ENCODE measurements at regions not wholly inside any gene's neighbourhood (a gene's known extent, or its start where the extent isn't known, plus 50 kb on each side); places are given as distances from the start of the nearest gene placed in this dataset.
"Not testable (repeated sequence)": the region's sequence is repeated elsewhere in the genome, so short reads cannot be mapped to it uniquely, and the experiment has no call there.

- DNase-seq (ENCODE audit: low spot score): no peak
Observed at GRCh38 chr14:45976001-45976400, 675.6 kb downstream of the RPL10L start.

- DNase-seq (ENCODE audit: low spot score): no peak
Observed at GRCh38 chr14:45972416-45972815, 679.2 kb downstream of the RPL10L start.

- DNase-seq (ENCODE audit: low spot score): no peak
Observed at GRCh38 chr14:45970621-45971020, 681.0 kb downstream of the RPL10L start.

- no peak for DNase-seq (ENCODE audit: low spot score)
Observed at GRCh38 chr14:45968037-45968436, 683.5 kb downstream of the RPL10L start.

GRCh38 chr14:45949479-45949878, 696.5 kb upstream of the MIS18BP1 start:
- no peak for DNase-seq (ENCODE audit: low spot score)

- no peak for DNase-seq (ENCODE audit: low spot score)
Observed at GRCh38 chr14:45947830-45948229, 694.8 kb upstream of the MIS18BP1 start.

- DNase-seq (ENCODE audit: low spot score): no peak
Observed at GRCh38 chr14:45946251-45946650, 693.2 kb upstream of the MIS18BP1 start.

GRCh38 chr14:45940318-45940717, 687.3 kb upstream of the MIS18BP1 start:
- DNase-seq (ENCODE audit: low spot score): no peak

GRCh38 chr14:45939572-45939971, 686.6 kb upstream of the MIS18BP1 start:
- DNase-seq (ENCODE audit: low spot score): no peak

- DNase-seq (ENCODE audit: low spot score): not testable (repeated sequence)
Observed at GRCh38 chr14:45919995-45920394, 667.0 kb upstream of the MIS18BP1 start.

- no peak for DNase-seq (ENCODE audit: low spot score)
Observed at GRCh38 chr14:45916340-45916953, 663.4 kb upstream of the MIS18BP1 start.

GRCh38 chr14:45907782-45908181, 654.8 kb upstream of the MIS18BP1 start:
- no peak for DNase-seq (ENCODE audit: low spot score)

- DNase-seq (ENCODE audit: low spot score): no peak
Observed at GRCh38 chr14:45906257-45906656, 653.3 kb upstream of the MIS18BP1 start.

- no peak for DNase-seq (ENCODE audit: low spot score)
Observed at GRCh38 chr14:45905672-45906071, 652.7 kb upstream of the MIS18BP1 start.

- DNase-seq (ENCODE audit: low spot score): no peak
Observed at GRCh38 chr14:45904314-45904713, 651.3 kb upstream of the MIS18BP1 start.

- no peak for DNase-seq (ENCODE audit: low spot score)
Observed at GRCh38 chr14:45902241-45902640, 649.2 kb upstream of the MIS18BP1 start.

GRCh38 chr14:45897439-45897838, 644.4 kb upstream of the MIS18BP1 start:
- DNase-seq (ENCODE audit: low spot score): no peak

GRCh38 chr14:45893127-45893526, 640.1 kb upstream of the MIS18BP1 start:
- no peak for DNase-seq (ENCODE audit: low spot score)

- DNase-seq (ENCODE audit: low spot score): no peak
Observed at GRCh38 chr14:45891417-45892080, 638.5 kb upstream of the MIS18BP1 start.

GRCh38 chr14:45888766-45889285, 635.8 kb upstream of the MIS18BP1 start:
- not testable (repeated sequence) for DNase-seq (ENCODE audit: low spot score)

- DNase-seq (ENCODE audit: low spot score): no peak
Observed at GRCh38 chr14:45877981-45878380, 625.0 kb upstream of the MIS18BP1 start.

- no peak for DNase-seq (ENCODE audit: low spot score)
Observed at GRCh38 chr14:45868863-45869262, 615.9 kb upstream of the MIS18BP1 start.

- DNase-seq (ENCODE audit: low spot score): no peak
Observed at GRCh38 chr14:45868377-45868776, 615.4 kb upstream of the MIS18BP1 start.
